ENCODE measurements at regions not wholly inside any gene's neighbourhood (a gene's known extent, or its start where the extent isn't known, plus 50 kb on each side); places are given as distances from the start of the nearest gene placed in this dataset.
"Not testable (repeated sequence)": the region's sequence is repeated elsewhere in the genome, so short reads cannot be mapped to it uniquely, and the experiment has no call there.

- H3K36me3 Mint-ChIP-seq; H3K27ac Mint-ChIP-seq; H3K27me3 Mint-ChIP-seq; DNase-seq (ENCODE audit: low spot score); H3K4me1 Mint-ChIP-seq (ENCODE audit: low read depth in 2 of 2); ATAC-seq; H3K4me3 Mint-ChIP-seq: not testable (repeated sequence)
- peaks cover 23% of the 10 kb centered on the region for H3K9me3 Mint-ChIP-seq
Observed at GRCh38 chr6:120358535-120358934, 975.7 kb downstream of the TBC1D32 start.

- Mint-ChIP-seq H3K4me3 (no peak overlapping the region), H3K4me1 (ENCODE audit: low read depth in 2 of 2) (no peaks in the 10 kb centered on the region), H3K27me3 (no peaks in the 10 kb centered on the region), H3K36me3 (peaks cover 9% of the 10 kb centered on the region), H3K9me3 (peaks cover 18% of the 10 kb centered on the region), H3K27ac (no peak overlapping the region)
- DNase-seq (ENCODE audit: low spot score) (no peak), ATAC-seq (no peak)
Observed at GRCh38 chr6:120357447-120357846, 976.8 kb downstream of the TBC1D32 start.

GRCh38 chr6:120355822-120356221 lies 978.5 kb downstream of the TBC1D32 start:
- Mint-ChIP-seq H3K27me3 (no peaks in the 10 kb centered on the region), H3K27ac (no peak overlapping the region), H3K36me3 (peaks cover 9% of the 10 kb centered on the region), H3K4me1 (ENCODE audit: low read depth in 2 of 2) (no peaks in the 10 kb centered on the region), H3K9me3 (peaks cover 19% of the 10 kb centered on the region), H3K4me3 (no peak overlapping the region)
- ATAC-seq (no peak), DNase-seq (ENCODE audit: low spot score) (no peak)

- DNase-seq (ENCODE audit: low spot score) (no peak), ATAC-seq (no peak)
- Mint-ChIP-seq H3K27me3 (no peaks in the 10 kb centered on the region), H3K36me3 (peaks cover 9% of the 10 kb centered on the region), H3K4me1 (ENCODE audit: low read depth in 2 of 2) (no peaks in the 10 kb centered on the region), H3K9me3 (peaks cover 16% of the 10 kb centered on the region), H3K27ac (no peak overlapping the region), H3K4me3 (no peak overlapping the region)
Observed at GRCh38 chr6:120354452-120355098, 979.7 kb downstream of the TBC1D32 start.

GRCh38 chr6:120352491-120352890 lies 981.8 kb downstream of the TBC1D32 start:
- Mint-ChIP-seq H3K27me3 (no peaks in the 10 kb centered on the region), H3K36me3 (peaks cover under 1% of the 10 kb centered on the region), H3K4me3 (no peak overlapping the region), H3K4me1 (ENCODE audit: low read depth in 2 of 2) (no peaks in the 10 kb centered on the region), H3K9me3 (peaks cover 8% of the 10 kb centered on the region), H3K27ac (no peak overlapping the region)
- DNase-seq (ENCODE audit: low spot score) (no peak), ATAC-seq (no peak)

GRCh38 chr6:120348926-120349325 lies 985.4 kb downstream of the TBC1D32 start:
- Mint-ChIP-seq H3K4me1 (ENCODE audit: low read depth in 2 of 2) (no peaks in the 10 kb centered on the region), H3K27ac (no peak overlapping the region), H3K27me3 (no peaks in the 10 kb centered on the region), H3K36me3 (no peaks in the 10 kb centered on the region), H3K4me3 (no peak overlapping the region), H3K9me3 (peaks cover 11% of the 10 kb centered on the region)
- no peak for DNase-seq (ENCODE audit: low spot score)
- no peak for ATAC-seq

GRCh38 chr6:120328521-120328920 lies 979.0 kb upstream of the MAN1A1 start:
- H3K9me3 Mint-ChIP-seq, result peaks cover 12% of the 10 kb centered on the region
- no peak for ATAC-seq

GRCh38 chr6:120320481-120321162 lies 971.1 kb upstream of the MAN1A1 start:
- ATAC-seq (no peak), DNase-seq (ENCODE audit: low spot score) (no peak)
- Mint-ChIP-seq H3K36me3 (no peaks in the 10 kb centered on the region), H3K4me1 (ENCODE audit: low read depth in 2 of 2) (no peaks in the 10 kb centered on the region), H3K27me3 (no peaks in the 10 kb centered on the region), H3K9me3 (peaks cover 7% of the 10 kb centered on the region), H3K27ac (no peak overlapping the region), H3K4me3 (no peak overlapping the region)

More at GRCh38 chr6:120328521-120328920, 979.0 kb upstream of the MAN1A1 start:
- H3K27me3 Mint-ChIP-seq, result no peaks in the 10 kb centered on the region
- H3K36me3 Mint-ChIP-seq, result no peaks in the 10 kb centered on the region
- H3K27ac Mint-ChIP-seq, result no peak overlapping the region
- no peak overlapping the region for H3K4me3 Mint-ChIP-seq
- H3K4me1 Mint-ChIP-seq (ENCODE audit: low read depth in 2 of 2), result no peaks in the 10 kb centered on the region
- no peak for DNase-seq (ENCODE audit: low spot score)

GRCh38 chr6:120304223-120304622 lies 954.7 kb upstream of the MAN1A1 start:
- H3K27ac Mint-ChIP-seq, result no peak overlapping the region
- DNase-seq (ENCODE audit: low spot score) (no peak), ATAC-seq (no peak)
- no peaks in the 10 kb centered on the region for H3K36me3 Mint-ChIP-seq
- no peaks in the 10 kb centered on the region for H3K4me1 Mint-ChIP-seq (ENCODE audit: low read depth in 2 of 2)
- H3K27me3 Mint-ChIP-seq, result no peaks in the 10 kb centered on the region
- no peak overlapping the region for H3K4me3 Mint-ChIP-seq
- peaks cover 5% of the 10 kb centered on the region for H3K9me3 Mint-ChIP-seq

- no peaks in the 10 kb centered on the region for H3K27me3 Mint-ChIP-seq
- peaks cover 5% of the 10 kb centered on the region for H3K9me3 Mint-ChIP-seq
- ATAC-seq (no peak), DNase-seq (ENCODE audit: low spot score) (no peak)
- no peaks in the 10 kb centered on the region for H3K36me3 Mint-ChIP-seq
- H3K4me3 Mint-ChIP-seq, result no peak overlapping the region
- no peak overlapping the region for H3K27ac Mint-ChIP-seq
- H3K4me1 Mint-ChIP-seq (ENCODE audit: low read depth in 2 of 2), result no peaks in the 10 kb centered on the region
Observed at GRCh38 chr6:120303527-120303926, 954.0 kb upstream of the MAN1A1 start.

GRCh38 chr6:120302041-120302440 lies 952.5 kb upstream of the MAN1A1 start:
- no peaks in the 10 kb centered on the region for H3K4me1 Mint-ChIP-seq (ENCODE audit: low read depth in 2 of 2)
- ATAC-seq (no peak), DNase-seq (ENCODE audit: low spot score) (no peak)
- H3K27me3 Mint-ChIP-seq, result no peaks in the 10 kb centered on the region
- H3K36me3 Mint-ChIP-seq, result no peaks in the 10 kb centered on the region
- no peak overlapping the region for H3K27ac Mint-ChIP-seq
- peaks cover 5% of the 10 kb centered on the region for H3K9me3 Mint-ChIP-seq
- H3K4me3 Mint-ChIP-seq, result no peak overlapping the region

GRCh38 chr6:120290964-120291363 lies 941.4 kb upstream of the MAN1A1 start:
- Mint-ChIP-seq H3K4me1 (ENCODE audit: low read depth in 2 of 2) (no peaks in the 10 kb centered on the region), H3K27me3 (no peaks in the 10 kb centered on the region), H3K36me3 (peaks cover 6% of the 10 kb centered on the region), H3K9me3 (peaks cover 8% of the 10 kb centered on the region), H3K27ac (no peak overlapping the region), H3K4me3 (no peak overlapping the region)
- no peak for DNase-seq (ENCODE audit: low spot score)
- ATAC-seq, result no peak

GRCh38 chr6:120282005-120282404 lies 932.4 kb upstream of the MAN1A1 start:
- Mint-ChIP-seq H3K27me3 (no peaks in the 10 kb centered on the region), H3K36me3 (no peaks in the 10 kb centered on the region), H3K27ac (no peak overlapping the region), H3K4me3 (no peak overlapping the region), H3K9me3 (peaks cover 3% of the 10 kb centered on the region), H3K4me1 (ENCODE audit: low read depth in 2 of 2) (no peaks in the 10 kb centered on the region)
- DNase-seq (ENCODE audit: low spot score) (no peak), ATAC-seq (no peak)

- Mint-ChIP-seq H3K9me3 (peaks cover 5% of the 10 kb centered on the region), H3K4me3 (no peak overlapping the region), H3K4me1 (ENCODE audit: low read depth in 2 of 2) (no peaks in the 10 kb centered on the region), H3K27ac (no peak overlapping the region), H3K27me3 (no peaks in the 10 kb centered on the region), H3K36me3 (no peaks in the 10 kb centered on the region)
- DNase-seq (ENCODE audit: low spot score) (no peak), ATAC-seq (no peak)
Observed at GRCh38 chr6:120279466-120280167, 930.1 kb upstream of the MAN1A1 start.

Measured in natural killer cell treated with Interleukin-12 subunit alpha and Interleukin-12 subunit beta and Interleukin-15 and Interleukin-18, amount 100 ng/mL, for 72 hours (primary cell).